GM10248 (cell line): ENCODE measurements at regions not wholly inside any gene's neighbourhood (a gene's known extent, or its start where the extent isn't known, plus 50 kb on each side); places are given as distances from the start of the nearest gene placed in this dataset.

Source experiments
- CTCF ChIA-PET: fragments of 300-600 bp; sonication (Branson Sonifier 250); formaldehyde crosslinking; extraction: SDS; loops from one replicate; lab custom pipeline; 2021; ENCODE audit warnings: antibody characterized with exemption; lab: Yijun Ruan, JAX
- POLR2A ChIA-PET: fragments of 350-650 bp; sonication (Branson Sonifier 250); formaldehyde crosslinking; extraction: SDS; loops from one replicate; lab custom pipeline; 2020; ENCODE audit warnings: antibody characterized with exemption; lab: Yijun Ruan, JAX
- DNase-seq: peaks from one replicate; pipeline ENCODE4 v3.0.0; 2012; ENCODE audit errors: extremely low spot score
- TF ChIP-seq, protein P1 (sequence below): IDR thresholded peaks from 2 replicates; pipeline ENCODE4 v1.5.1; 2012; ENCODE audit warnings: mild to moderate bottlenecking, low read depth; ENCODE audit errors: extremely low read depth, missing control alignments, control extremely low read depth

DNA sequence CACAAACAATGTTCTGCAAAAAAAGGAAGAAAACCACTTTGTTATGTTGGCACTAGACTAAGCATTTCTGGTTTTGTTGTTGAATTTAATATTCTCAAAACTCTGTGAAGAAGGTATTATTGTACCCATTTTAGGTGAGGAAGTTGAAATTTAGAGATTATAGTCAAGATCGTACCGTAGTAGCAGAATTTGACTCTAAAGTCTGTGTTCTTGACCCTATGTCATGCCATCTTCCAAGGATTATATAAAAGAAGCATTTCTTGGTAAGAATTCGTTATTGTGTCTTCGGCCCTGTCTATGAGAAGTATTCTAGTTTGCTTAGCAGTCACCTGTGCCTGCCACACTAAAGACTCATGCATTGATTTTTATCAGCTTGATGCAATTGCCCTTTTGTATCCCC is 104.4 kb upstream of the MAP9 start:
- DNase-seq = no peak
- ChIA-PET CTCF (interaction anchor here (1.0 to 1.3 kb wide), 3 partner anchors 11 to 20 kb away, joined by 3 to 4 read pairs (median 3); no protein-coding TSS in a partner anchor), POLR2A (no interaction called here)
- TF ChIP-seq, protein P1, sequence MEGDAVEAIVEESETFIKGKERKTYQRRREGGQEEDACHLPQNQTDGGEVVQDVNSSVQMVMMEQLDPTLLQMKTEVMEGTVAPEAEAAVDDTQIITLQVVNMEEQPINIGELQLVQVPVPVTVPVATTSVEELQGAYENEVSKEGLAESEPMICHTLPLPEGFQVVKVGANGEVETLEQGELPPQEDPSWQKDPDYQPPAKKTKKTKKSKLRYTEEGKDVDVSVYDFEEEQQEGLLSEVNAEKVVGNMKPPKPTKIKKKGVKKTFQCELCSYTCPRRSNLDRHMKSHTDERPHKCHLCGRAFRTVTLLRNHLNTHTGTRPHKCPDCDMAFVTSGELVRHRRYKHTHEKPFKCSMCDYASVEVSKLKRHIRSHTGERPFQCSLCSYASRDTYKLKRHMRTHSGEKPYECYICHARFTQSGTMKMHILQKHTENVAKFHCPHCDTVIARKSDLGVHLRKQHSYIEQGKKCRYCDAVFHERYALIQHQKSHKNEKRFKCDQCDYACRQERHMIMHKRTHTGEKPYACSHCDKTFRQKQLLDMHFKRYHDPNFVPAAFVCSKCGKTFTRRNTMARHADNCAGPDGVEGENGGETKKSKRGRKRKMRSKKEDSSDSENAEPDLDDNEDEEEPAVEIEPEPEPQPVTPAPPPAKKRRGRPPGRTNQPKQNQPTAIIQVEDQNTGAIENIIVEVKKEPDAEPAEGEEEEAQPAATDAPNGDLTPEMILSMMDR = no peak

DNA sequence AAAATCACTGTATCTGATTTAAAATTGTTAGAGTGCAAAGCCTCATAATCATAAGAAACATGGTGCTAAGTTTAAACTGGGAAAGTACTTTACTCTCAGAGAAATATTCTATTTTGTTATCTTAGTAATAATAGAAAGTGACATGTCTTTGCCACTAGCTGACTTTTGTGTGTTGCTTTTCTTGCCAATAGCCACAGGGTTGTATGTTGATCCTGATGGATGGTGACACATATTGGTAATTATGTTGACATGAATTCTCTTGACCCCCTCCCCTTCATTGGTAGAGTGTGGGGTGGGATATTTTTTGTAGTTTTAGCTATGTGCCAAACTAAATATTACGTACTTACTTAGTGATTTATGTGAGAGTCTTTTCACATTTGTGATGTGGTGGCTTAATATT is 103.1 kb upstream of the MAP9 start:
- CTCF ChIA-PET = no interaction called here
- DNase-seq = no peak
- TF ChIP-seq, protein P1 = no peak
- POLR2A ChIA-PET = no interaction called here

DNA sequence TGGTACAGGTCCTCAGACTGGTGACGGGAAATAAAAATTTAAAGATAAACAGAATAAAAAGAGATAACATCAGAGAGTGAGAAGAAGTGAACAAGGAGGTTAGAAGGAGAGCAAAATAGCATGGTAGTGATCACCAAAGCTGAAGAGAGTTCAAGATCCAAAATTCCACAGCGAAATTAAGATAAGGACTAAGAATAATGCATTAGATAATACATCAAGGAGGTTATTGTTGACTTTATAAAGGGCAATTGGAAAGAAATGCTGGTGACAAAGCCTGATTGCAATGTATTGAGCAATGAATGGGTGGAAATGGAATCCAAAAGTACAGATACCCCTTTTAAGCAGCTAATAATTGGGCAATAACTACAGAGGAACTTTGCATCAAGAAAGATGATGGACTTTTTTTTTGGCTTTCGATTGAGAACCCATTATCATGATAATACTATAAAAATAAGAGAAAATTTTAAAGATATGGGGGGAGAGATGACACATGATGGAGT is 101.6 kb upstream of the MAP9 start:
- TF ChIP-seq, protein P1 = no peak
- ChIA-PET CTCF (no interaction called here), POLR2A (no interaction called here)
- no peak for DNase-seq

DNA sequence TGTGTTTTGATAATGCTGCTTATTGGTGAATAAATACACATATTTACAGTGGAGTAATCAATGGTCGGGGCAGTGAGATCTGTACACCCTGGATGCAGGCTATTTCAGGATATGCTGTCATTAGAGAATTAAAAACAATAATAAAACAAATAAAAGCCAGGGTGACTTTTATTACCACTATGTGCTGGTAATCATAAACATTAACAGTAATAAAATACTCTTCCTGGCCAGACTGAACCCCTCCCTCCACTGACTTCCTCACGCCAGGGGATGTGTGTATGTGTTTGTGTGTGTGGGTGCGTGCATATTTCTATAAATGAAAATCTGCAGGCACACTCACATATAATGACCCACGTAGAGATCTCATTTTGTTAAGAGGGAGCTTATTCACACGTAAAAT is 98.0 kb upstream of the MAP9 start:
- ChIA-PET CTCF (no interaction called here), POLR2A (no interaction called here)
- DNase-seq = no peak
- TF ChIP-seq, protein P1 = no peak

DNA sequence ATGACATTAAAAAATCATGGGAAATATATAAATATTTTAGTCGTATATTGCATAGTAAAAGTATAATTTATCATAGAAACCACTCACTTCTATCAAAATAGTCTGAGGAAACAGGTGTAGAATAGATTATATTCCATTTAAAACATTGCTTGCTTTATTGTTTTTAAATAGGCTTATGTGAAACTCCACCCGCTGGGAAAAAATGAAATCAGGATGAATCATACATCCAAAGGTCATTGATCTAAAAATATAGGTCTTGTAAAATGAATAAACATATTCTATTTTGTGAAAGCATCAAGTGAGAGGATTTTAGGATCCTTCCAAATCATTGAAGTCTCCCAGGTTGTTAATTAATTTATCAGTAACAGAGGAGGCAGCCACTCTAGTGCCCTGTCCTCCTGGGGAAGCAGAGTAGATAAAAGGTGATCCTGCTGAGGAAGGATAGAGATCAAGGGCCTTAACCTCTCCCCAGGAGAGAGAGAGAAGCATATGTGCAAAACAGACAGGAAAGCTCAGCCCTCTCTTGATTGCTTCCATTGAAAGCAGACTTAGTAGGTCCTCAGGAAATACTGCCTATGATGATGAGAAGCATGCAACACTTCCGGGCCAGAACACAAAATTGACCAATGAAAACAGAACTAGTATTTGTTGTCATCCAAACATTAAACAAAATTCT is 96.8 kb upstream of the MAP9 start:
- ChIA-PET POLR2A (no interaction called here), CTCF (no interaction called here)
- TF ChIP-seq, protein P1 = no peak
- no peak for DNase-seq

DNA sequence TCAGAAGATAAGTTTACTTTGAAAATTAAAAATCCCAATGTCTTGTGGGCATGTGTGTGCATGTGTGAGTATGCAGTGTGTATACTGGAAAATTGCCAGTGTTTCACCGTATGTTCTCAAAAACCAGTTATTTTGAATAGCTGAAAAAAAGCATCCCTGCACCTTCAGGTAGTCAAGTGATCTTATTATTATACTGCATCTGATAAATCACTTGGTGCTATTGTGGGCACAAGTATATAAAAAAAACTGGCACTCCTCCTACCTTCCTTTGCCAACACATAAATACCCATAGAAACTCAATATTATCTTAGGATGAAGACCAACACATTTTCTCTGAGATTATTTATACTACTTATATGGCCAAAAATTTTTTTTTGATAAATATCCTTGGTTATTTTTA is 91.5 kb upstream of the MAP9 start:
- DNase-seq = no peak
- ChIA-PET POLR2A (no interaction called here), CTCF (interaction anchor here (1.5 to 1.9 kb wide), 3 partner anchors 19 to 41 kb away, joined by 3 to 10 read pairs (median 4); no protein-coding TSS in a partner anchor)
- TF ChIP-seq, protein P1 = no peak

DNA sequence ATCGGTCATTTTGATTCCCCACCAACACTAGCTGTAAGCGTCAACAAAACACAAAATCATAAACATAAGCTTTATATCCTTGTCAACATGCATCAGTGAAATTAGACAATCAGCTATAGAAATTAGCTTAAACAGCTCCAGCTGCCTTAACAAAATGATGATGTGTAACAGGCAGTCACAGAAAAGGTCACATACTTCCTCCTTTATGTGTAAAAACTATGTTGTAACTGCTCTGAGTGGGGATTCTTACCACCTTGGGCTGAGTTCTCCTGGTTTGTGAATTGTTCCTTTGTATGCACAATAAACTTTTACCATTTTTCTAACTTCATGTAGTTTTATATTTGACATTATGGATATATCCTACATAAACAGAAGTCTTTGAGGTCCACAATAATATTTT is 73.9 kb upstream of the MAP9 start:
- CTCF ChIA-PET = interaction anchor here (1.1 to 2.1 kb wide), 3 partner anchors 16 to 337 kb away, joined by 4 to 7 read pairs (median 5); no protein-coding TSS in a partner anchor

More for the DNA sequence above, 73.9 kb upstream of the MAP9 start:
- POLR2A ChIA-PET = no interaction called here
- no peak for DNase-seq
- TF ChIP-seq, protein P1 = no peak
